ENCODE measurements at regions not wholly inside any gene's neighbourhood (a gene's known extent, or its start where the extent isn't known, plus 50 kb on each side); places are given as distances from the start of the nearest gene placed in this dataset.
"Not testable (repeated sequence)": the region's sequence is repeated elsewhere in the genome, so short reads cannot be mapped to it uniquely, and the experiment has no call there.

- DNase-seq = no peak
These were observed 460.4 kb upstream of the RORB start for GRCh38 chr9:74036549-74037231.

GRCh38 chr9:74037274-74037673 lies 459.9 kb upstream of the RORB start:
- no peak for DNase-seq

GRCh38 chr9:74041588-74041987 lies 455.5 kb upstream of the RORB start:
- no peak for DNase-seq

- DNase-seq = no peak
These were observed 452.3 kb upstream of the RORB start for GRCh38 chr9:74044844-74045243.

GRCh38 chr9:74056023-74056422 lies 441.1 kb upstream of the RORB start:
- DNase-seq = no peak

- DNase-seq = not testable (repeated sequence)
These were observed 440.1 kb upstream of the RORB start for GRCh38 chr9:74057051-74057450.

- no peak for DNase-seq
These were observed 432.4 kb upstream of the RORB start for GRCh38 chr9:74064702-74065101.

- no peak for DNase-seq
These were observed 431.0 kb upstream of the RORB start for GRCh38 chr9:74066128-74066527.

GRCh38 chr9:74066605-74067004 lies 430.5 kb upstream of the RORB start:
- no peak for DNase-seq

- DNase-seq = no peak
These were observed 425.6 kb upstream of the RORB start for GRCh38 chr9:74071502-74071901.

- DNase-seq = no peak
These were observed 423.2 kb upstream of the RORB start for GRCh38 chr9:74073897-74074296.

- DNase-seq = no peak
These were observed 418.5 kb upstream of the RORB start for GRCh38 chr9:74078647-74079046.

- DNase-seq = not testable (repeated sequence)
These were observed 416.5 kb upstream of the RORB start for GRCh38 chr9:74080652-74081051.

- no peak for DNase-seq
These were observed 413.3 kb upstream of the RORB start for GRCh38 chr9:74083681-74084433.

- not testable (repeated sequence) for DNase-seq
These were observed 411.6 kb upstream of the RORB start for GRCh38 chr9:74085384-74086037.

- DNase-seq = not testable (repeated sequence)
These were observed 406.2 kb upstream of the RORB start for GRCh38 chr9:74090921-74091320.

- DNase-seq = no peak
These were observed 404.7 kb upstream of the RORB start for GRCh38 chr9:74092491-74092834.

- DNase-seq = not testable (repeated sequence)
These were observed 403.1 kb upstream of the RORB start for GRCh38 chr9:74094037-74094436.

GRCh38 chr9:74094766-74095165 lies 402.4 kb upstream of the RORB start:
- DNase-seq = no peak

GRCh38 chr9:74095925-74096324 lies 401.2 kb upstream of the RORB start:
- no peak for DNase-seq

GRCh38 chr9:74096420-74096819 lies 400.7 kb upstream of the RORB start:
- no peak for DNase-seq

- DNase-seq = no peak
These were observed 397.1 kb upstream of the RORB start for GRCh38 chr9:74100042-74100441.

- not testable (repeated sequence) for DNase-seq
These were observed 395.0 kb upstream of the RORB start for GRCh38 chr9:74102148-74102547.

- no peak for DNase-seq
These were observed 394.4 kb upstream of the RORB start for GRCh38 chr9:74102702-74103101.

Data from CD4-positive, alpha-beta T cell treated with Interferon alpha-2 for 1 hour (primary cell).